DMS 273 treated with DMSO at 0.1 percent for 48 hours (cell line): ENCODE measurements at regions not wholly inside any gene's neighbourhood (a gene's known extent, or its start where the extent isn't known, plus 50 kb on each side); places are given as distances from the start of the nearest gene placed in this dataset.

ENCODE experiments used
- DNase-seq: peaks from one replicate; lab custom pipeline; 2025; lab: John Stamatoyannopoulos, UW

DNA sequence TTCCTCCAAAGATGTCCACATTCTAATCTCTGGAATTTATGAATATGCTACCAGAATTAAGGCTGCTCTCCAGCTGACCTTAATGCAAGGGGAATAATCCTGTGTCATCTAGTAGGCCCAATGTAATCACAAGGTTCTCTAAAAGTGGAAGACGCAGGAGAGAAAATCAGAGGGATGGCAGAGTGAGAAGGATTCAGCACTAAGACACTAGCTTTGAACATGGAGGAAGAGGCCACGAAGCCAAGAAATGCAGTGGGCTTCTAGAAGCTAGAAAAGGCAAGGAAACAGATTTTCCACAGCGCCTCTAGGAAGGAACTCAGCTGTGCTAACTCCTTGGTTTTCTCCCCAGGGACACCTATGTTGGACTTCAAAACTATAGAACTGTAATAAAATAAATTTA is 240.7 kb upstream of the TRAM1L1 start:
- no peak for DNase-seq

DNA sequence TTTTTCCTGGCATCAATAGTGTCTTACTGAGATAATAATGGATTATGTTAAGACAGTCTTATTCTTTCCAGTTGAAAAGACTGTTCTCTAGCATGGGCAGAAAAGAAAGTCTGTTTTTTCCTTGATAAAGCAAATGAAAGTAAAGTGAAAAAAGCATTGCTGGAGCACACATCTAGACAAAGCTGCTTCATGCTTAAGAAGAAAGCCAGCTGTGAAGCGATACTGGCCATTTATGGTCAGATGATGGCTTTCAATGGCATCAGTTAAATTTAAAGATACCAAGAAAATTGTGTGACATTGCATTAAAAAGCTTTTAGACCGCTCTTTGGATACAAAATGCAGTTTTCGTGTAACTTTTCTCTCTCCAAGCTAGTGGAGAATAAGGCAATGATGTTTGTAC is 242.1 kb upstream of the TRAM1L1 start:
- DNase-seq: no peak

DNA sequence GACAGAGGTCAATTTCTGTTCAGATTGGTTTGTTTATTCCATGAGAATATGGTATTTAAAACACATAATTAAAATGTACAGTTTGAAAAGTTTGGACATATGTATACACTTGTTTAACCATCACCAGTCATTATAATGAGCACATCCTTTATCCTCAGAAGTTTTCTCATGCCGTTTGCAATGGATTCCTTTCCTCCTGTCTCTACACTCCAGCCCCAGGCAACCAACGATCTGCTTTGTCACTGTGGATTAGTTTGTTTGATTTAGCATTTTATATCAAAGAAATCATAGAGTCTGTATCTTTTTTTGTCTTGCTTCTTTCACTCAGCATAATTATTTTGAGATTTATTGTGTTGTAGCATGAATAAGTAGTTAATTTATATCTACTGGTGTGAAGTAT is 243.0 kb upstream of the TRAM1L1 start:
- DNase-seq: no peak

DNA sequence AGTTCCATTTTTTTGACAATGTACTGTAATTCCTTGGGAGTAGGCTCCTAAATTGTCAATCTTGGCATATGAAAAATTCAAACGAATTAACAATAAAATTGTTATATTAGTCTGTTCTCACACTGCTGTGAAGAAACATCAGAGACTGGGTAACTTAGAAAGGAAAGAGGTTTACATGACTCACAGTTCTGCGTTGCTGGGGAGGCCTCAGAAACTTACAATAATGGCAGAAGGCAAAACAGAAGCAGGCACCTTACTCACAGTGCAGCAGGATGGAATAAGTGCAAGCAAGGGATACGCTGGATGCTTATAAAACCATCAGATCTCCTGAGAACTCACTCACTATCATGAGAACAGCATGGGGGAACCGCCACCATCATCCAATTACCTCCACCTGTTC is 246.4 kb upstream of the TRAM1L1 start:
- DNase-seq: no peak

DNA sequence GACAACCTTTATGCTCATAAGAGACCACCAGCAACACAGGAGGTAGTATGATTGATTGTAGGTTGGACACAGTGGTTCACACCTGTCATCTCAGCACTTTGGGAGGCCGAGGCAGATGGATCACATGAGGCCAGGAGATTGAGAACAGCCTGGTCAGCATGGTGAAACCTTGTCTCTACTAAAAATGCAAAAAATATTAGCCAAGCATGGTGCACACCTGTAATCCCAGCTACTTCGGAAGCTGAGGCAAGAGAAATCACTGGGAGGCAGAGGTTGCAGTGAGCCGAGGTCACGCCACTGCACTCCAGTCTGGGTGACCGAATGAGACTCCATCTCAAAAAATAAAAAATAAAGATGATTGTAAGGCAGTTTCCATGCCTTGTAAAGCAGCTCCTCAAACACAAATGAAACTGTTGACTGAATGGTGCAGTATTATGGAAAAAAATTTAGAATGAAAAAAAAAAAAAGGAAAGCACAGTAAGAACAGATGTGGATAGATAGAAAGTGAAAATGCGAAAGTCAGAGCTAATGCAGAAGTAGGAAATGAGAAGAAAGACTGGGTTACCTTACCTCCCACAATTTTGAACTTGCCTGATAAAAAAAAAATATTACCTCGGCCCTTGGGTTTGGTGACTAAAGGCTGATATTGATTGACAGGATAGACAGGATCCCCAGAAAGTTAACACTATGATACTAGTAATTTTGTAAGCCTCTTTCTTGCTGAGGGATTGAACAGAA is 249.2 kb upstream of the TRAM1L1 start:
- no peak for DNase-seq

DNA sequence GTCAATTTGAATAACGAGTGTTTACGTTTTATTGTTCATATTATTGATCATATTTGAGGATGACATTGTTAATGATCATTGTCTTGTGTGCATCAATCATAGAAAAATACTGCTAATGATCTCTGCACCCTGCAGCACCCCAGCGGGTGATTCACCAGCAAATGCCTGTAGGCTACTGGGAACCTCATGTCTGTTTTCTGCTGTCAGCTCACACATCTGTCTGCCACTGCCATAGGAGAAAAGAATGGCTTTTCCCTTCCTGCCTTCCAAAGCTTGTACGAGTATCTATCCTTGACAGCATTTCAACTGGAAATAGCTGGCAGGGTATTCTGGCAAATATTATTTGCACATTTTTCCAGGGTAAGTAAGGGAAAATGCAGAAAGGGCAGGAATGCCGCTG is 272.1 kb upstream of the TRAM1L1 start:
- DNase-seq: no peak

DNA sequence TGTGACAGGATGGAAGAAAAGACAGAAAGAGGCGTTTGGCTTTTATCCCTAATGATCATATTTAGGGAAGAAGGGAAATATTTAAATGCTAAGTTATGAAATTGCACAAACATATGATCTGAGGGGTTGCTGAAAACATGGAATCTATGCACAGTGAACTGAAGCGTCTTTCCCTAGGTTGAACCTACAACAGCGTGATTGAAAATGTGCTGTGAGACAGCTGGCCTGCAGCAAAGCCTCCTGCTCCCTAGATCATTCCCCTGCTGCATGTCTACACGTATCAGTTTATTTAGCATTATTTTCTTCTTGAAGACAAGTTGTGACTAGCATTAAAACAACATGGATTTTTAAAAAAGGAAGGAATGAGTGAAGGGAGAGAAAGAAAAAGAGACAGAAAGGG is 272.5 kb upstream of the TRAM1L1 start:
- DNase-seq: no peak

DNA sequence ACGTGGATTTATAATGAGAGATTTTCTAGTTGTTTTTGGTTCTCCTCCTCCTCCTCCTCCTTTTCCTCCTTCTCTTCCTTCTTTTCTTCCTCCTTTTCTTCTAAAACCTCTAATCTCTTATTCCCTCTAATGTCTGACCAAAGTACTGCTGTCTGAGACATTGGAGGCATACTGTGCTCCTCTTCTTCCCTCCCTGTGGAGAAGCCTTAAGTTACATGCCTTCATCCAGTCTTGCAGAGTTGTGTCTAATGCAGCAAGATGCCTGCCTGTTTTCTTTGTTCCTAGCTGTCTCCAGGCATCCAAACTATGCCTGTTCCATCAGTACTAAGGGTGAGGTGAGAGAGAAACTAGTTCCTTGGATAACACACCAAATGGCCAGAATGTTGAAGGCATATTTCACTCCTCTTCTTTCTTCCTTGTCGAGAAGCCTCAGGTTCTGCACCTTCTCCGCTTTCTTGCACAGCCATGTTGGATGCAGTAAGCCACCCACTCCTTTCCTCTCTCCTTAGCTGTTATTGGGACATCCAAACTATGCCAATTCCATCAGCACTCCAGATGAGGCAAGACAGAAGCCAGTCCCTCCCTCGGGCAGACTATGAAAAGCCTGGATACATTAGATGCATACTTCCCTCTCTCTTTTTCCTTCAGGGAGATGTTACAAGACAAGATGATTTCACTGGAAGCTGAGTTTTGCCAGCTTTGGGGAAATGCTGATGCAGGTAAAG is 285.7 kb upstream of the TRAM1L1 start:
- DNase-seq: no peak

DNA sequence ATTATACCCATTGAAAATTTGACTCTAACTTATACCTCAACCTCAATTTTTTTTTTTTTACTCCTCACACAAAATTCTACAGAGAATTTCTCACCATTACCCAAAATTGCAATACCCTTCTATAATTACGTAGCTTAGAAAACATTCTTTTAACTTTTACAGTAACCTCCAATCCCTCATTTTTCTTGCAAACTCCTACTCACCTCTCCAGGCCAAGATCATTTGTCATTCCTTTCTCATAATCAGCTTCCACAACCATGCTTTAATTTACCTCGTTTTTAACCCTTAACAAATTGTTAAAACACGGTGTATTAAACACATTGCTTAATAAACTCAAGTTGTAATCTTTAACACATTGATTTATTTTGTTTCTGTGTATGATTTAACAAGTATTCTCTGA is 289.7 kb upstream of the TRAM1L1 start:
- no peak for DNase-seq

DNA sequence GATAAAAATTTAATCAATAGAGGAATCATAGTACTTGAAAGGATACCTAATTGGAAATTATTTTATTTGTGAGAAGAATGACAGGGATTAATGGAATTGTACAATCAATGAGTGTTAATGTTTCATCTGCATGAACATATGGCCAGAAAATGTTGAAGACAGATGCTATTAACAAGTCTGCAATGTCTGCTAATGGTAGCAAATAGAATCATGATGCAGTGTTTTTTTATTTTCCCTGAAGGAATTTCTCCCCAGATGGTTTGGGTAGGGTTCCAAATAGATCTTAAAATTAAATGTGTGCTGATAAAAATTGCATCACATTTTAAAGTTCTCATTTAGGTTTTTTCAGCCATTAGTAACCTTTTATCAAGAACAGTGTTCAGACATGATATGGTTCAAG is 291.3 kb upstream of the TRAM1L1 start:
- DNase-seq: peak; percentile 34

DNA sequence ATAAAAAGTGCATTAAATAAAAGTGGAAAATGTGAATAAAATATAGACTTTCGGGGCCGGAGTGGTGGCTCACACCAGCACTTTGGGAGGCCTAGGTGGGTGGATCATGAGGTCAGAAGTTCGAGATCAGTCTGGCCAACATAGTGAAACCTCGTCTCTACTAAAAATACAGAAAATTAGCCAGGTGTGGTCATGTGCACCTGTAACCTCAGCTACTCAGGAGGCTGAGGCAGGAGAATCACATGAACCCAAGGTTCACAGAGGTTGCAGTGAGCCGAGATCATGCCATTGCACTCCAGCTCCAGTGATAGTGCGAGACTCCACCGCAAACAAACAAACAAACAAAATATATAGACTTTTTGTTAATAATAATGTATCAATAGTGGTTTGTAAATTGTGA is 293.6 kb upstream of the TRAM1L1 start:
- no peak for DNase-seq

DNA sequence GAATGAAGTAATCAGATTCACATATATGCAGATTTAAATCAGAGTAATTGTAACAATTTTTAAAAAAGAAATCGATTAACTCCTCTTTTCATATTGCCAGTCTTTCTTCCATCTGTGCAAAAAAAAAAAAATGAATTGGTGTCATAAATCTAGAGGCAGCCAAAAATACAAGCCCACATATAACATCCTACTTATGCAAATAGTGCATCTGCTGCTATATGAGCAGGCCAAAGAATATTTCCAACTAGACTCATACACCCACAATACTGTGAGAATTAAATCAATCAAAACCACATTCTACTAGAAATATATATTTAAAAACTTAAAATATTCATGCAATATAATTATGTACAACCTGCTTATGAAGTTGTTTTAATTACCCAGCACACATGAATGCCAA is 298.1 kb upstream of the TRAM1L1 start:
- DNase-seq: peak; percentile 7

DNA sequence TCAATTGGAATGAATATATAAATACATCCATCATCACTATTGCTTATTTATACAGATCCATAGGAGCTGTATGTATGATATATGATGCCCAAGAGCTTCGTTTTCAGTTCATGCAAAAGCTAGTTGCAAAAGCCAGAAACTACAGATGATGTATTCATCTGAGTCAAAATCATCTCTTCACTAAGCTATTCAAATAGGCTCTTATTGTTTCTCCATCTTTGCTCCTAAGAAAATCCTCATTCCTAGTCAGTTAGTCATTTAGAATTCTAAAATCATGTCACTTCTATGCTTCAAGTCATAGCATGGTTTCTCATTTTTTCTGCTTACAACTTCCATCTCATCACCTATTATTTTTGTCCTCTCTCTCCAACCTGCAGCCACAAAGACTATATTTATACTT is 300.1 kb upstream of the TRAM1L1 start:
- DNase-seq: no peak

DNA sequence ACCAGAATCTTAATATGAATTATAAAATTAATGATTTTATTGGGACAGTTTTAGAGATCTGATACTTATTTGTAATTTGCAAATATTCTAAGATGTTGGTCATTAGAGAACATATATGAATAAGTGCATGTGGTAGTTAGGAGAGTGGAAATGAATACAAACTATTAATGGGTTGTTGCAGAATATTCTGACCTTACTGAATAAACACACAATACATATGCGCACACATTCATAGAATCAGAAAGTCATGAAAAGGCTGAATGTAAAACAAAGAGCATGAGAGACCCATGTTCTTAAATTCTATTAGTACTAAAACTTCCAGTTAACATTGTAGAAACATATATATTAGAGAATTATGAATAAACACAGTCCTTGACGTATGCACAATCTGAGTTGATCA is 301.7 kb upstream of the TRAM1L1 start:
- no peak for DNase-seq

DNA sequence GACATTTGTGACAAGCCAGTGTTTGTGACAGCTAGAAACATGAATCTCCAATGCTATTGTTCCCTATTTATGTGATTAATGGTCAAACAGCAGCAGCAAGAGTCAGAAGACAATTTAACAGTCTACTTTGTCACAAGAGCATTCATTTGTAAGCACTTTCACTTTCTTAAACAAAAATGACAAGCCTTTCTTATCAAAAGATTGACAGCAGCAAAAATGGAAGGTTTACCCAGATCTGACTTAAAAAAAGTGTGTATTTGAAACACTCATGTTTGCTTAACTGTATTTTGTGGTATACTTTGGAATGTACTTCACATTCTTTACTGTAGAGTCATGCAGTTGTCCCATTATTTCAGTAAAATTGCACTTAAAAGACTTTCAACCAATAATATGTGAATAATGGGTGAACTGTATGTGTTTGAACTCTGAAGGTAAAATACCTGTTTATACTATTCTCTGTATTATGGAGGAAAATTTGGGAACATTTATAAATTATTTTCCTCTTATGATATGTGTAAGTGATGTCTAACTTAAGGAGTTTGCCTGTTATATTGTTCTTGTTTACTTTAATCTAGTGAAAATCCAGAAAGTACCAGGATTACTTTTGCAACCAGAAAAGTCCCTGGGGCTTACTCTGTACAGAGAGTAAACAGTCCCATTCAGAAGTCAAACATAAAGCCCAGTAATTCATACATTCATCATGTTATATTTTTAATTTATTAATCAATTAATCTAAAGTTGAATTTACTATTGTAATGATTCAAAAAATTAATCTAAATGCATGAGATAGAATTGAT is 314.9 kb upstream of the TRAM1L1 start:
- no peak for DNase-seq

DNA sequence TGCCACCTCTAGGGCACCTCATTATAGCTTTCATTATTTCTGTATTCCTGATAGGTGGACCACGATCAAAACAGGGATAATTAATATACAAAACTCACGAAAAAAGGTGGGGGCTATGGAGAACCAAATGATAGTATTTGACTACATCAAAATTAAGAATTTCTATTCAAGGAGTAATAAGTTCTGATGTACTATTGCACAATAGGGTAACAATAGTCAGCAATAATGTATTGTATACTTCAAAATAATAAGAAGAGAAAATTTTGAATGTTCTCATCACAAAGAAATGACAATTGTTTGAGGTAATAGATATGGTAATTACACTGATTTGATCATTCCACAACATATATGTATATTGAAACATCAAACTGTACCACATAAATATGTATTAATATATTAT is 327.3 kb upstream of the TRAM1L1 start:
- no peak for DNase-seq

DNA sequence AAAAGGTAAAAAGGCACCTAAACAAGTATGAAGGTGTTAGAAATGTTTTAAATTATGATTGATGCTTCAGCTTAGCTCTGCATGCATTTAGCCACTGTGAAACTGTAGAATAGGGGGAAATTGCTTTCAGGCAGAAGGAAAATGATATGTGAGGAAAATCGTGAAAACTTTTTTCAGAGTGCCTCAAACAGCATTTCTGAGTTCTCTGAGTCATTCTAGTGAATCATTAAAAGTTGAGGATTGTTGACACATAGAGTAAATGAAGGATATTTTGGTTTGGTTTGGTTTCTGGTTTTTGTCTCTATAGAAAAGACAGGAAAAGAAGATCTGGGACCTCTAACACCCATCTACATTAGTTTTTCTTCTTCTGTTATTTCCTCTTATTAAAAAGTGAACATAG is 332.5 kb upstream of the TRAM1L1 start:
- DNase-seq: no peak

DNA sequence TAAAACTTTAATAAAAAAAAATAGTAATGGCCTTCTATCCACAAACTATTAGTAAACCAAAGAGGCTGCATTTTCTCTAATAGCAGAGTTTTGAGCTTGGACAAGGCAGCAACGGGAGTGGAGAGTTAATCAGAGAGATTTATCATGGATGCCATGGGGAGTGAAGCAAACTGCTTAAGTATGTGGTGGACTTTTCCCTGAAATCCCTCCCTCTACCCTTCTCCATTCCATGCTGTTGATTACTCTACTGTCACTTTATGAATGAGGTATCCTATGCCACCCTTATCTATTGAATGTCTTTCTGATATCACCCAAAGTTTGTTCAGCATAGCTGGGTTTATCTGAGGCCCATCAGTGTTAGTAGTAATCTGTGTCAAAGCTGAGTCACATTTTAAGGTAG is 335.6 kb upstream of the TRAM1L1 start:
- DNase-seq: no peak

DNA sequence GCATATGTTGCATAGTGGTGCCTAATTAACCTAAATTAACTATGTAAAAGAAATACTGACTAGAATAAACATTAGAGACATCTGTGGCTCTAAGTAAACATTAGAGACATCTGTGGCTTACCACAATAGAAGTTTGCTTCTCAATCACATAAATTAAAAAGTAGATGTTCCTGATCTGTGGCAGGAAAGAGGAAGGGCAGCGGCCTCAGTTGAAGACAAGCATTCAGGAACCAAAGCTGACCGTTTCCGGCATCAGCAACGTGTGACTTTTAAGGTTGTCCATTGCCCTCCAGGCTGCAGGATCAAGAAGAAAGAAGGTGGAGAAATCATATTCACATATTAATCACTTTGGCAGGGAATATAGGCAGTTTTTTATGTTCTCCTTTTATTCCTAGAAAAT is 336.3 kb upstream of the TRAM1L1 start:
- DNase-seq: no peak

DNA sequence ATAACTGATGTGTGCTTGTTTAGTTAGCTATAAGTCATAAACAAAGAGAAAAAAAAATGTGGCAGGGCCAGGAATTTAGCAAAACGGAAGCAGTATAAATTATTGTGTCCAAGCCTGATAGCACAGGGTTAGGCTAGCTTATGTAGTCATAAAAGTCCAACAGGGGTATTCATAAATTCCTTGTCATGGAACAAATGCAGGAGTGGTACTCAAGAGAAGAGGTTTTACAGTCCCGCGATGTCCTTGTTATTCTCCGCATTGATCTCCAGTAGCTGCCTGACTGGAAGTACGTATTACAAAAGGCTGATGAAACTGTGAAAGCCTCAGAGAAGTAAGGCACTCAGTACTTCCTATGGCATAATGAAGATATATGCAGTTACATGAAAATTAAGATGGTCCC is 336.9 kb upstream of the TRAM1L1 start:
- no peak for DNase-seq

DNA sequence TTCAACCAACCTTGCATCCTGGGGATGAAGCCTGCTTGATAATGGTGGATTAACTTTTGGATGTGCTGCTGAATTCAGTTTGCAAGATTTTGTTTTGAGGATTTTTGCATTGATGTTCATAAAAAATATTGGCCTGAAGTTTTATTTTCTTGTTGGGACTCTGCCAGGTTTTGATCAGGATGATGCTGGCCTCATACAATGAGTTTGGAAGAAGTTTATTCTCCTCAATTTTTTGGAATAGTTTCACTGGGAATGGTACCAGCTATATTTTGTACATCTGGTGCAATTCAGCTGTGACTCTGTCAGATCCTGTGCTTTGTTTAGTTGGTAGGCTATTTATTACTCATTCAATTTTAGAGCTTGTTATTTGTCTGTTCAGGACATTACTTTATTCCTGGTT is 340.3 kb upstream of the TRAM1L1 start:
- no peak for DNase-seq

DNA sequence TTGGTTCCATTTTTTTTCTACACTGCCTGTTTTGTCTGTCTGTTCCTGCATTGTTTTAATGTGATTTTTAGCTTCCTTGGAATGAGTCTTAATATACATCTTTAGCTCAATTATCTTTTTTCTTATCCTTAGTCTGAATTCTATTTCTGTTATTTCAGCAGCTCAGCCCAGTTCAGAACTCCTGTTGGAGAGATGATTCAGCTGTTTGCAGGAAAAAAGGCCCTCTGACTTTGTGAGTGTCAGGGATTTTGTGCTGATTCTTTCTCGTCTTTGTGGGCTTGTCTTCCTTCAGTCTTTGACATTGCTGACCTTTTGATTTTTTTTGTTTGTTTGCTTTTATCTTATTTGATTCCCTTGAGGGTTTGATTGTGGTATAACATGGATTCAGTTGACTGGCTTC is 343.2 kb upstream of the TRAM1L1 start:
- no peak for DNase-seq

DNA sequence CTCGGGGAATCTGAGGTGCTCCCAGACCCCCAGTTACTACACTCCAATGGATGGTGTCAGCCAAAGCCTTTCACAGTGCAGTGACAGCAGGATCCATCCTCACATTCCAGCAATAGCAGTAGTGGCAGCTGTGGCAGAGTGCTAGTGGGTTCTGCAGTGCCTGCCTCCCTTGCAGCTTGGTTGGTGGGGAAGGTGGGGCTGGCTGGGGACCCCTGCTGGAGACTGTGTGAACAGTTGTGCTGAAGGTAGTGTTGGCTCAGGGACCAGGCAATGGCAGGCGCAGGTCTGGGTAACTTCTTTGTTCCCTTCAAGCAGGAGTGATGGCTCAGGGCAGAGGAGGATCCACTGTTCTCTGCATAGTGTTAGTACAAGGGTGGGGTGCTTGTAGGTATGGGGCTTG is 343.7 kb upstream of the TRAM1L1 start:
- DNase-seq: no peak
